Keratinocyte (primary cell): ENCODE measurements at regions not wholly inside any gene's neighbourhood (a gene's known extent, or its start where the extent isn't known, plus 50 kb on each side); places are given as distances from the start of the nearest gene placed in this dataset.

Experiments used
- DNase-seq: peaks from one replicate; pipeline ENCODE4 v3.0.0-alpha.2; 2011; ENCODE audit warnings: low read depth, missing footprints, low spot score
- FAIRE-seq: peaks from 2 replicates; lab custom pipeline; 2011; peaks lifted over from hg19 to GRCh38; lab: Jason Lieb, UNC
- H2AFZ ChIP-seq: 2 replicates; pipeline ENCODE4 v1.6.0; 2012; ENCODE audit warnings: low read length, control low read depth, inconsistent platforms; ENCODE audit not compliant: control insufficient read depth
- H3K27ac ChIP-seq: 2 replicates; pipeline ENCODE4 v1.5.1; 2011; ENCODE audit warnings: low read length; ENCODE audit not compliant: control insufficient read depth, insufficient read depth
- H3K27me3 ChIP-seq: 3 replicates; pipeline ENCODE4 v1.6.0; 2011; ENCODE audit warnings: low read length; ENCODE audit not compliant: control insufficient read depth, insufficient read depth; ENCODE audit errors: extremely low read depth
- H3K36me3 ChIP-seq, 2 experiments: 2 replicates in 1 of 2; 3 replicates in 1 of 2; pipeline ENCODE4 v1.5.1; 2011; ENCODE audit warnings: low read length in 2 of 2, mild to moderate bottlenecking in 1 of 2; ENCODE audit not compliant: control insufficient read depth in 2 of 2, insufficient read depth in 2 of 2; ENCODE audit errors: extremely low read depth in 1 of 2
- H3K4me1 ChIP-seq: 3 replicates; pipeline ENCODE4 v1.5.1; 2011; ENCODE audit warnings: low read length; ENCODE audit not compliant: control insufficient read depth, insufficient read depth; ENCODE audit errors: extremely low read depth
- H3K4me2 ChIP-seq: 3 replicates; pipeline ENCODE4 v1.6.0; 2011; ENCODE audit warnings: low read depth, low read length; ENCODE audit not compliant: control insufficient read depth, insufficient read depth; ENCODE audit errors: extremely low read depth
- H3K4me3 ChIP-seq, 3 experiments: fragments of 200-600 bp in 1 of 3; sonication (generic) in 1 of 3; 2 replicates in 2 of 3; 3 replicates in 1 of 3; pipeline ENCODE4 v1.5.1; 2011 to 2016; ENCODE audit warnings: low read length in 3 of 3, mild to moderate bottlenecking in 3 of 3, control low read depth in 2 of 3, inconsistent platforms in 1 of 3, low read depth in 1 of 3, mixed read lengths in 1 of 3, mixed run types in 1 of 3, moderate library complexity in 1 of 3; ENCODE audit not compliant: control insufficient read depth in 2 of 3, insufficient read depth in 2 of 3; ENCODE audit errors: extremely low read depth in 1 of 3
- H3K79me2 ChIP-seq: 2 replicates; pipeline ENCODE4 v1.6.0; 2012; ENCODE audit warnings: low read length; ENCODE audit not compliant: control insufficient read depth, insufficient read depth
- H3K9ac ChIP-seq: 3 replicates; pipeline ENCODE4 v1.6.0; 2011; ENCODE audit warnings: low read length; ENCODE audit not compliant: control insufficient read depth, insufficient read depth; ENCODE audit errors: extremely low read depth
- H3K9me1 ChIP-seq: 3 replicates; pipeline ENCODE4 v1.6.0; 2011; ENCODE audit warnings: low read length; ENCODE audit not compliant: control insufficient read depth, insufficient read depth; ENCODE audit errors: extremely low read depth
- H3K9me3 ChIP-seq: 2 replicates; pipeline ENCODE4 v1.5.1; 2012; ENCODE audit warnings: low read depth, low read length; ENCODE audit not compliant: control insufficient read depth
- H4K20me1 ChIP-seq: 3 replicates; pipeline ENCODE4 v1.6.0; 2011; ENCODE audit warnings: low read length; ENCODE audit not compliant: control insufficient read depth, insufficient read depth; ENCODE audit errors: extremely low read depth
- EZH2 ChIP-seq: IDR thresholded peaks from one replicate; pipeline ENCODE4 v1.6.1; 2012; ENCODE audit warnings: inconsistent platforms, mild to moderate bottlenecking, low read length, moderate library complexity
- dilution Hi-C: fragments of 300-500 bp; cut with MboI; formaldehyde crosslinking; loops from one replicate; pipeline ENCODE4 v1.7.0; 2020; ENCODE audit warnings: low sequenced_read_pairs; ENCODE audit not compliant: extremely low pct_ligation_motif_present
- TF ChIP-seq, protein P1 (sequence below), 3 experiments: IDR thresholded peaks in 1 of 3; conservative IDR thresholded peaks in 1 of 3; optimal IDR thresholded peaks in 1 of 3; 2 replicates in 2 of 3; 3 replicates in 1 of 3; pipeline versions ENCODE3 to v1.5.1; 2011; ENCODE audit warnings: low read length in 3 of 3, mild to moderate bottlenecking in 3 of 3, moderate library complexity in 2 of 3, control low read depth in 1 of 3, inconsistent platforms in 1 of 3; ENCODE audit not compliant: insufficient read depth in 2 of 3; ENCODE audit errors: extremely low read depth in 1 of 3

DNA sequence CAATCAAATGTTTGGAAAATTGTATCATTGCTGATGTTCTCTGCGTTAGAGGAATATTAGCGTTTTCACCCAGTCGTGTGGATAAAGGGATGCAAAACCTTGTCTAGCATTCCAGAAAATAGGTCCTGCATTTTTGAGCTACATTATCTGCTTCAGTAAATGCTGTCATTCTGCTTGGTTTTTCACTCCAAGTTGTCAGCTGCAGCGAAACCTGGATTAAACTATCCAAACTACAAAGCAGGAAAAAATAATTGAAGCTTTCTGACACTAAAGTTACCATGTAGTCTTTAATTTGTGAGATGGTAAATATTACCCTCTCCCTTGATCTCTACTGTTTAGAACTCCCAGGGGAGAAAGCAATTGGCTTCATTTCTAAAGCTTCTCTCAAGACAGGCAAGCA, 1795.5 kb upstream of the PRR20A start:
- no peaks in the 10 kb centered on the region for H4K20me1 ChIP-seq
- peaks cover 2% of the 10 kb centered on the region for H3K9me3 ChIP-seq
- H3K9me1 ChIP-seq: no peaks in the 10 kb centered on the region
- dilution Hi-C loops: no loop called here
- H3K79me2 ChIP-seq: no peaks in the 10 kb centered on the region
- no peaks in the 10 kb centered on the region for H3K27me3 ChIP-seq
- no peak overlapping the region for H3K4me2 ChIP-seq
- no peak overlapping the region for H3K4me3 ChIP-seq
- no peak overlapping the region for H3K9ac ChIP-seq
- H3K4me1 ChIP-seq: no peaks in the 10 kb centered on the region
- FAIRE-seq (no peak), DNase-seq (no peak)
- no peak overlapping the region for H3K27ac ChIP-seq
- H2AFZ ChIP-seq: no peak overlapping the region
- no peaks in the 10 kb centered on the region for H3K36me3 ChIP-seq
- TF ChIP-seq, protein P1, sequence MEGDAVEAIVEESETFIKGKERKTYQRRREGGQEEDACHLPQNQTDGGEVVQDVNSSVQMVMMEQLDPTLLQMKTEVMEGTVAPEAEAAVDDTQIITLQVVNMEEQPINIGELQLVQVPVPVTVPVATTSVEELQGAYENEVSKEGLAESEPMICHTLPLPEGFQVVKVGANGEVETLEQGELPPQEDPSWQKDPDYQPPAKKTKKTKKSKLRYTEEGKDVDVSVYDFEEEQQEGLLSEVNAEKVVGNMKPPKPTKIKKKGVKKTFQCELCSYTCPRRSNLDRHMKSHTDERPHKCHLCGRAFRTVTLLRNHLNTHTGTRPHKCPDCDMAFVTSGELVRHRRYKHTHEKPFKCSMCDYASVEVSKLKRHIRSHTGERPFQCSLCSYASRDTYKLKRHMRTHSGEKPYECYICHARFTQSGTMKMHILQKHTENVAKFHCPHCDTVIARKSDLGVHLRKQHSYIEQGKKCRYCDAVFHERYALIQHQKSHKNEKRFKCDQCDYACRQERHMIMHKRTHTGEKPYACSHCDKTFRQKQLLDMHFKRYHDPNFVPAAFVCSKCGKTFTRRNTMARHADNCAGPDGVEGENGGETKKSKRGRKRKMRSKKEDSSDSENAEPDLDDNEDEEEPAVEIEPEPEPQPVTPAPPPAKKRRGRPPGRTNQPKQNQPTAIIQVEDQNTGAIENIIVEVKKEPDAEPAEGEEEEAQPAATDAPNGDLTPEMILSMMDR (optimal IDR thresholded peaks at IDR 0.05 in 1 of 3, IDR thresholded peaks at IDR 0.05 in 1 of 3, conservative IDR thresholded peaks at IDR 0.05 in 1 of 3; ENCODE audit: extremely low read depth in 1 of 3, insufficient read depth in 2 of 3, low read length in 3 of 3): no peak
- no peak for TF ChIP-seq EZH2

DNA sequence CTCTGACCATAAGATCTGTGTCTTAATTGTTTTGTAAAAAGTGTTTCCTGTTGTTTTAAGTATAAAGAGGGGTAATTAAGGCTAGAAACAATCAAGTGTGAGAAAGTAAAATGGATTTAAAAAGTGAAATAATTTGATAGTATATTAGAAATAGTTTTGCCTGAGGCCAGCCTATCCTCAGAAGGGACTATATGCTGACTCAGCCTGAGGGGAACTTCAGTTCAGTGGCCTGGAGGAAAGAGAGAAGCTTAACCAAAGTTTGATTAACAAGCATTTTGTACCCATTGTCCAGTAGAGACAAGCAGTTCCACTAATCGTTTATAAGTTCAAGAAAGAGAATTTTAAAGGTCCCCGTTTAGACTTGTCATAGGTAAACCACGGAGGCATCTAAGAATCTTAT, 1793.2 kb upstream of the PRR20A start:
- Histone ChIP-seq H2AFZ (no peak overlapping the region), H3K36me3 (no peaks in the 10 kb centered on the region), H3K4me3 (no peak overlapping the region), H4K20me1 (no peaks in the 10 kb centered on the region), H3K79me2 (no peaks in the 10 kb centered on the region), H3K4me1 (no peaks in the 10 kb centered on the region), H3K4me2 (no peak overlapping the region), H3K9me3 (no peaks in the 10 kb centered on the region), H3K27me3 (no peaks in the 10 kb centered on the region), H3K27ac (no peak overlapping the region), H3K9me1 (no peaks in the 10 kb centered on the region), H3K9ac (no peak overlapping the region)
- dilution Hi-C loops: no loop called here
- TF ChIP-seq, protein P1 (optimal IDR thresholded peaks at IDR 0.05 in 1 of 3, IDR thresholded peaks at IDR 0.05 in 1 of 3, conservative IDR thresholded peaks at IDR 0.05 in 1 of 3; ENCODE audit: extremely low read depth in 1 of 3, insufficient read depth in 2 of 3, low read length in 3 of 3): no peak
- no peak for TF ChIP-seq EZH2
- DNase-seq (no peak), FAIRE-seq (no peak)
